ENCODE measurements at regions not wholly inside any gene's neighbourhood (a gene's known extent, or its start where the extent isn't known, plus 50 kb on each side); places are given as distances from the start of the nearest gene placed in this dataset.

GRCh38 chr11:104352036-104352435, 188.1 kb upstream of the PDGFD start:
- no peak for TF ChIP-seq CTCF (conservative IDR thresholded peaks at IDR 0.05; ENCODE audit: low read depth, low read length)
- TF ChIP-seq MAZ (IDR thresholded peaks at IDR 0.05; ENCODE audit: borderline replicate concordance, low read depth, low read length): no peak
- no peak for TF ChIP-seq RCOR1 (IDR thresholded peaks at IDR 0.05; ENCODE audit: insufficient replicate concordance, low read length)
- TF ChIP-seq MXI1 (IDR thresholded peaks at IDR 0.05; ENCODE audit: borderline replicate concordance, low read depth, low read length): no peak
- no peak for TF ChIP-seq FOS (IDR thresholded peaks at IDR 0.05; ENCODE audit: low read depth, low read length)
- no peak for TF ChIP-seq POLR2A (IDR thresholded peaks at IDR 0.05; ENCODE audit: low read depth, low read length)
- TF ChIP-seq BHLHE40 (IDR thresholded peaks at IDR 0.05; ENCODE audit: low read depth, low read length): no peak

All from IMR-90 (cell line).